ENCODE measurements at regions not wholly inside any gene's neighbourhood (a gene's known extent, or its start where the extent isn't known, plus 50 kb on each side); places are given as distances from the start of the nearest gene placed in this dataset.

- TF ChIP-seq, protein P1, sequence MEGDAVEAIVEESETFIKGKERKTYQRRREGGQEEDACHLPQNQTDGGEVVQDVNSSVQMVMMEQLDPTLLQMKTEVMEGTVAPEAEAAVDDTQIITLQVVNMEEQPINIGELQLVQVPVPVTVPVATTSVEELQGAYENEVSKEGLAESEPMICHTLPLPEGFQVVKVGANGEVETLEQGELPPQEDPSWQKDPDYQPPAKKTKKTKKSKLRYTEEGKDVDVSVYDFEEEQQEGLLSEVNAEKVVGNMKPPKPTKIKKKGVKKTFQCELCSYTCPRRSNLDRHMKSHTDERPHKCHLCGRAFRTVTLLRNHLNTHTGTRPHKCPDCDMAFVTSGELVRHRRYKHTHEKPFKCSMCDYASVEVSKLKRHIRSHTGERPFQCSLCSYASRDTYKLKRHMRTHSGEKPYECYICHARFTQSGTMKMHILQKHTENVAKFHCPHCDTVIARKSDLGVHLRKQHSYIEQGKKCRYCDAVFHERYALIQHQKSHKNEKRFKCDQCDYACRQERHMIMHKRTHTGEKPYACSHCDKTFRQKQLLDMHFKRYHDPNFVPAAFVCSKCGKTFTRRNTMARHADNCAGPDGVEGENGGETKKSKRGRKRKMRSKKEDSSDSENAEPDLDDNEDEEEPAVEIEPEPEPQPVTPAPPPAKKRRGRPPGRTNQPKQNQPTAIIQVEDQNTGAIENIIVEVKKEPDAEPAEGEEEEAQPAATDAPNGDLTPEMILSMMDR (IDR thresholded peaks at IDR 0.05) = no peak
- TF ChIP-seq EZH2phosphoT487 (IDR thresholded peaks at IDR 0.05) (no peak), EZH2 (IDR thresholded peaks at IDR 0.05) (no peak)
- H2AFZ ChIP-seq (replicated peaks) = no peak overlapping the region
- no peak overlapping the region for H3K9ac ChIP-seq
- H3K27ac ChIP-seq = no peak overlapping the region
- H3K9me3 Mint-ChIP-seq = peaks cover 10% of the 10 kb centered on the region
- peaks cover 14% of the 10 kb centered on the region for H3K4me1 Mint-ChIP-seq
- no peaks in the 10 kb centered on the region for H3K79me2 ChIP-seq (ENCODE audit: low read depth)
- H4K20me1 ChIP-seq (ENCODE audit: low read depth) = no peaks in the 10 kb centered on the region
- H3K4me3 Mint-ChIP-seq = no peak overlapping the region
- no peaks in the 10 kb centered on the region for H3K9me3 ChIP-seq (ENCODE audit: low read depth)
- peaks cover 13% of the 10 kb centered on the region for H3K27me3 Mint-ChIP-seq (ENCODE audit: insufficient read depth, low read depth)
- H3K36me3 Mint-ChIP-seq = no peaks in the 10 kb centered on the region
- no peak for DNase-seq (ENCODE audit: low spot score)
- no peaks in the 10 kb centered on the region for H3K27me3 ChIP-seq
- no peak overlapping the region for H3K4me3 ChIP-seq
- no peaks in the 10 kb centered on the region for H3F3A ChIP-seq (ENCODE audit: low read depth)
- no peaks in the 10 kb centered on the region for H3K4me1 ChIP-seq
- no peak overlapping the region for H3K27ac Mint-ChIP-seq
- H3K4me2 ChIP-seq = no peak overlapping the region
- H3K36me3 ChIP-seq = no peaks in the 10 kb centered on the region
Measured at GRCh38 chr11:134753771-134754520, 341.9 kb upstream of the B3GAT1 start.

GRCh38 chr11:134752964-134753770, 341.1 kb upstream of the B3GAT1 start:
- no peak overlapping the region for H3K9ac ChIP-seq
- H3K9me3 ChIP-seq (ENCODE audit: low read depth) = no peaks in the 10 kb centered on the region
- no peaks in the 10 kb centered on the region for H3K36me3 Mint-ChIP-seq
- no peaks in the 10 kb centered on the region for H3K4me1 ChIP-seq
- no peaks in the 10 kb centered on the region for H3F3A ChIP-seq (ENCODE audit: low read depth)
- H3K4me2 ChIP-seq = no peak overlapping the region
- TF ChIP-seq, protein P1 (IDR thresholded peaks at IDR 0.05) = no peak
- no peak for TF ChIP-seq EZH2phosphoT487 (IDR thresholded peaks at IDR 0.05)
- TF ChIP-seq EZH2 (IDR thresholded peaks at IDR 0.05) = no peak
- no peak overlapping the region for H3K4me3 ChIP-seq
- H3K27me3 ChIP-seq = no peaks in the 10 kb centered on the region
- H3K4me3 Mint-ChIP-seq = no peak overlapping the region
- H4K20me1 ChIP-seq (ENCODE audit: low read depth) = no peaks in the 10 kb centered on the region
- H3K36me3 ChIP-seq = no peaks in the 10 kb centered on the region
- no peak for DNase-seq (ENCODE audit: low spot score)
- peaks cover 12% of the 10 kb centered on the region for H3K27me3 Mint-ChIP-seq (ENCODE audit: insufficient read depth, low read depth)
- H3K27ac ChIP-seq = no peak overlapping the region
- no peaks in the 10 kb centered on the region for H3K79me2 ChIP-seq (ENCODE audit: low read depth)
- H3K4me1 Mint-ChIP-seq = peaks cover 14% of the 10 kb centered on the region
- peaks cover 17% of the 10 kb centered on the region for H3K9me3 Mint-ChIP-seq
- no peak overlapping the region for H3K27ac Mint-ChIP-seq
- H2AFZ ChIP-seq (replicated peaks) = no peak overlapping the region

DNA sequence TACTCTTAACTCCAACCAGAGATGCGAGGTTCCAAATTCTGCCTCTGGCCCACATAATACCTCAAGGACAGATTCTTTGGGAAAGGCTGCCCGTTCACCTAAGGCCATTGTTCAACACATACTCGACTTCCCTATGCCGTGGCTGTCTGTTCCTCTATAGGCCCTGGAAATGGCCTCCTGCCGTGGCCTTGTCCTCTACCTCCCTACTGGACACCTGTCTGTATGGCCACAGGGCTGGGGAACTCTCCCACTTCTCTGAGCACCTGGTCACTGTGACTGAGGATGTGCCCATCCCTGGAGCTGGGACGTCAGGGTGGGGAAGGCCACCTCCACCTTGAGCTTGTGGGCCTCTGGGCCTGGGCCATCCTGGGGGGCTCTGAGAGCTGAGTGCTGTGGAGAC, 340.5 kb upstream of the B3GAT1 start:
- Mint-ChIP-seq H3K36me3 (no peaks in the 10 kb centered on the region), H3K9me3 (peaks cover 24% of the 10 kb centered on the region), H3K4me3 (no peak overlapping the region), H3K27ac (no peak overlapping the region), H3K27me3 (ENCODE audit: insufficient read depth, low read depth) (peaks cover 11% of the 10 kb centered on the region), H3K4me1 (peaks cover 14% of the 10 kb centered on the region)
- TF ChIP-seq, protein P1 (IDR thresholded peaks at IDR 0.05) = no peak
- TF ChIP-seq EZH2 (IDR thresholded peaks at IDR 0.05) (no peak), EZH2phosphoT487 (IDR thresholded peaks at IDR 0.05) (no peak)
- no peaks in the 10 kb centered on the region for H3K27me3 ChIP-seq
- H3K9me3 ChIP-seq (ENCODE audit: low read depth) = no peaks in the 10 kb centered on the region
- no peaks in the 10 kb centered on the region for H3K4me1 ChIP-seq
- no peak overlapping the region for H3K27ac ChIP-seq
- no peak overlapping the region for H2AFZ ChIP-seq (replicated peaks)
- H3K4me3 ChIP-seq = no peak overlapping the region
- H3K9ac ChIP-seq = no peak overlapping the region
- no peak for DNase-seq (ENCODE audit: low spot score)
- H3K36me3 ChIP-seq = no peaks in the 10 kb centered on the region
- no peaks in the 10 kb centered on the region for H3K79me2 ChIP-seq (ENCODE audit: low read depth)
- no peak overlapping the region for H3K4me2 ChIP-seq
- no peaks in the 10 kb centered on the region for H4K20me1 ChIP-seq (ENCODE audit: low read depth)
- H3F3A ChIP-seq (ENCODE audit: low read depth) = no peaks in the 10 kb centered on the region
